GM12891 (cell line): ENCODE measurements at regions not wholly inside any gene's neighbourhood (a gene's known extent, or its start where the extent isn't known, plus 50 kb on each side); places are given as distances from the start of the nearest gene placed in this dataset.

Source experiments
- POLR2A ChIP-seq: IDR thresholded peaks from 2 replicates; pipeline ENCODE4 v1.6.1; 2011; ENCODE audit warnings: low read depth, low read length, control low read depth
- TAF1 ChIP-seq: IDR thresholded peaks from 2 replicates; pipeline ENCODE4 v1.6.1; 2011; ENCODE audit warnings: low read depth, low read length, control low read depth

GRCh38 chr9:105966834-105967233 is 272.5 kb downstream of the TMEM38B start:
- no peak for TF ChIP-seq TAF1
- TF ChIP-seq POLR2A = no peak
